ENCODE measurements at regions not wholly inside any gene's neighbourhood (a gene's known extent, or its start where the extent isn't known, plus 50 kb on each side); places are given as distances from the start of the nearest gene placed in this dataset.

- 68 to 83% methylated on average over 6 of the region's 6 CpGs for WGBS, 2 donors
- TF ChIP-seq CTCF (IDR thresholded peaks at IDR 0.05) = no peak
- Histone ChIP-seq H3K4me1 (no peaks in the 10 kb centered on the region), H3K27ac (no peak overlapping the region), H3K36me3 (no peaks in the 10 kb centered on the region), H3K27me3 (no peaks in the 10 kb centered on the region), H3K9me3 (no peaks in the 10 kb centered on the region), H3K4me3 (no peak overlapping the region)
- intact Hi-C loops (cut with DNase I) = no loop called here
- ATAC-seq (no peak), FAIRE-seq (no peak), DNase-seq (no peak)
These were observed 89.5 kb upstream of the SNCAIP start for GRCh38 chr5:122222580-122222979.

- Histone ChIP-seq H3K4me3 (no peak overlapping the region), H3K36me3 (no peaks in the 10 kb centered on the region), H3K27me3 (no peaks in the 10 kb centered on the region), H3K27ac (no peak overlapping the region), H3K4me1 (no peaks in the 10 kb centered on the region), H3K9me3 (no peaks in the 10 kb centered on the region)
- FAIRE-seq (no peak), ATAC-seq (no peak), DNase-seq (no peak)
- no peak for TF ChIP-seq CTCF (IDR thresholded peaks at IDR 0.05)
- intact Hi-C loops (cut with DNase I) = no loop called here
- 73 to 77% methylated on average over 11 of the region's 11 CpGs for WGBS, 2 donors
These were observed 83.2 kb upstream of the SNCAIP start for GRCh38 chr5:122228728-122229392.

GRCh38 chr5:122229551-122229950 lies 82.5 kb upstream of the SNCAIP start:
- intact Hi-C loops (cut with DNase I) = no loop called here
- 80 to 88% methylated on average over 5 of the region's 5 CpGs for WGBS, 2 donors
- Histone ChIP-seq H3K27me3 (no peaks in the 10 kb centered on the region), H3K27ac (no peak overlapping the region), H3K4me1 (no peaks in the 10 kb centered on the region), H3K9me3 (no peaks in the 10 kb centered on the region), H3K36me3 (no peaks in the 10 kb centered on the region), H3K4me3 (no peak overlapping the region)
- FAIRE-seq (no peak), DNase-seq (no peak), ATAC-seq (no peak)
- no peak for TF ChIP-seq CTCF (IDR thresholded peaks at IDR 0.05)

GRCh38 chr5:122236270-122237040 lies 75.6 kb upstream of the SNCAIP start:
- no peak for TF ChIP-seq CTCF (IDR thresholded peaks at IDR 0.05)
- H3K27ac ChIP-seq = no peak overlapping the region
- WGBS, 2 donors = 56 to 75% methylated on average over 2 of the region's 2 CpGs
- H3K4me3 ChIP-seq = no peak overlapping the region
- no peak for ATAC-seq
- no peak for FAIRE-seq
- H3K9me3 ChIP-seq = no peaks in the 10 kb centered on the region
- DNase-seq = no peak
- intact Hi-C loops (cut with DNase I) = no loop called here
- H3K4me1 ChIP-seq = no peaks in the 10 kb centered on the region
- H3K36me3 ChIP-seq = no peaks in the 10 kb centered on the region
- no peaks in the 10 kb centered on the region for H3K27me3 ChIP-seq

- intact Hi-C loops (cut with DNase I) = no loop called here
- DNase-seq (no peak), ATAC-seq (no peak), FAIRE-seq (no peak)
- no peak for TF ChIP-seq CTCF (IDR thresholded peaks at IDR 0.05)
- Histone ChIP-seq H3K4me1 (no peaks in the 10 kb centered on the region), H3K27me3 (no peaks in the 10 kb centered on the region), H3K27ac (no peak overlapping the region), H3K36me3 (no peaks in the 10 kb centered on the region), H3K4me3 (no peak overlapping the region), H3K9me3 (no peaks in the 10 kb centered on the region)
- WGBS, 2 donors = 72 to 77% methylated on average over 1 of the region's 1 CpG
These were observed 74.1 kb upstream of the SNCAIP start for GRCh38 chr5:122237906-122238305.

All from pancreas (tissue), 10 donors.